ENCODE measurements at regions not wholly inside any gene's neighbourhood (a gene's known extent, or its start where the extent isn't known, plus 50 kb on each side); places are given as distances from the start of the nearest gene placed in this dataset.

DNA sequence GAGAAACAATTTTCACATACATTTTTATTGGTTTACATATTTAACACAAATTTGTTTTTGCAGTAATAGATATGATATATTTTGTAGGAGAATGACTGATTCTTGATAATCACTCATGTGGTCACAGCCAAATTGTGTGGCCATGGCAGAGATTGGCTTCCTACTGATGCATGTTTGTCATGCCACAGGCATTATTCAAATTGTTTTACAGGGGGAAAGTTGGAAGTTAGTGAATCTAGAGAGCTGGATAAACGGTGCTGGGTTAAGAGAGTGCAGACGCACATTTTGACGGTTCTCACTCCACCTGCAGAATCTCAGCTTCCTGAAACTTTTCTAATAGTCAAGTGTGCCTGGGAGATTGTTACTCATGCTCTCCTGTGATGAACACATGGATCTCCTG lies 91.1 kb upstream of the FBN2 start:
- TF ChIP-seq CTCF (IDR thresholded peaks at IDR 0.05) (no peak), POLR2A (IDR thresholded peaks at IDR 0.05) (no peak)
